SH-SY5Y (cell line): ENCODE measurements at regions not wholly inside any gene's neighbourhood (a gene's known extent, or its start where the extent isn't known, plus 50 kb on each side); places are given as distances from the start of the nearest gene placed in this dataset.

Experiments
- GATA2 ChIP-seq: IDR thresholded peaks from 2 replicates; pipeline ENCODE4 v1.6.1; 2011; ENCODE audit warnings: mild to moderate bottlenecking, low read depth, low read length
- GATA3 ChIP-seq: IDR thresholded peaks from 2 replicates; pipeline ENCODE4 v1.6.1; 2011; ENCODE audit warnings: low read depth, mild to moderate bottlenecking, low read length, moderate library complexity

DNA sequence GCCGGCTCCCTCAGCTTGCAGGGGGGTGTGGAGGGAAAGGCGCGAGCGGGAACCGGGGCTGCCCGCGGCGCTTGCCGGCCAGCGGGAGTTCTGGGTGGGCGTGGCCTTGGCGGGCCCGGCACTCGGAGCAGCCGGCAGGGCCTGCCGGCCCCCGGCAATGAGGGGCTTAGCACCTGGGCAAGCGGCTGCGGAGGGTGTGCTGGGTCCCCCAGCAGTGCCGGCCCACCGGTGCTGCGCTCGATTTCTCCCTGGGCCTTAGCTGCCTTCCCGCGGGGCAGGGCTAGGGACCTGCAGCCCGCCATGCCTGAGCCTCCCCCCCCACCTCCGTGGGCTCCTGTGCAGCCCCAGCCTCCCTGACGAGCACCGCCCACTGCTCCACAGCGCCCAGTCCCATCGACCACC, 514.5 kb upstream of the GJE1 start:
- no peak for TF ChIP-seq GATA2
- TF ChIP-seq GATA3 = no peak
